Body of pancreas (tissue), 4 donors: ENCODE measurements at regions not wholly inside any gene's neighbourhood (a gene's known extent, or its start where the extent isn't known, plus 50 kb on each side); places are given as distances from the start of the nearest gene placed in this dataset.

ENCODE experiments used
- ATAC-seq: fragments of 150-250 bp; one replicate; pipeline ENCODE4 v1.9.1; 2016
- DNase-seq, 4 donors: peaks; one replicate each; pipeline ENCODE4 v3.0.0-alpha.2; 2019
- H3K27ac ChIP-seq, 4 donors: fragments of 200-600 bp; sonication (generic); 1 replicate in 3 of 4; 2 replicates in 1 of 4; pipeline versions ENCODE4 v1.5.1 to v1.6.1; 2016 to 2019; ENCODE audit warnings: mild to moderate bottlenecking in 1 of 4, mixed read lengths in 1 of 4, moderate library complexity in 1 of 4
- H3K27me3 ChIP-seq, 2 donors: fragments of 200-600 bp; sonication (generic); one replicate each; pipeline ENCODE4 v1.6.0; 2016; ENCODE audit warnings: mild to moderate bottlenecking in 1 of 2
- H3K36me3 ChIP-seq, 2 donors: fragments of 200-600 bp; sonication (generic); replicated peaks in 1 of 2; 2 replicates each; pipeline ENCODE4 v1.5.1; 2016; ENCODE audit warnings: low read depth in 2 of 2; ENCODE audit not compliant: insufficient read depth in 1 of 2
- H3K4me1 ChIP-seq: fragments of 200-600 bp; sonication (generic); one replicate; pipeline ENCODE4 v1.6.0; 2016
- H3K4me3 ChIP-seq, 2 donors: fragments of 200-600 bp; sonication (generic); 1 replicate in 1 of 2; 2 replicates in 1 of 2; pipeline ENCODE4 v1.5.1; 2016 to 2019
- H3K9me3 ChIP-seq, 3 donors: fragments of 200-600 bp; sonication (generic); 1 replicate in 2 of 3; 2 replicates in 1 of 3; pipeline ENCODE4 v1.5.1; 2016
- POLR2A ChIP-seq, 3 donors: fragments of 450-650 bp; IDR thresholded peaks; one replicate each; pipeline ENCODE4 v1.6.1; 2016; ENCODE audit warnings: antibody characterized with exemption in 3 of 3, mild to moderate bottlenecking in 2 of 3
- WGBS, 2 donors: methylation state at CpG; one replicate each; pipeline ENCODE4 v1.1.5; 2017; 5-methylcytosine and 5-hydroxymethylcytosine counted together
- intact Hi-C: fragments of 100-400 bp; cut with DNase I; formaldehyde crosslinking; loops from one replicate; pipeline ENCODE4 v1.15.1; 2023
- TF ChIP-seq, protein P1 (sequence below), 7 experiments: fragments of 450-650 bp in 4 of 7; fragments of 200-600 bp in 3 of 7; sonication (generic) in 3 of 7; IDR thresholded peaks; one replicate each; pipeline ENCODE4 v1.5.1; 2016 to 2019; ENCODE audit warnings: antibody characterized with exemption in 7 of 7

DNA sequence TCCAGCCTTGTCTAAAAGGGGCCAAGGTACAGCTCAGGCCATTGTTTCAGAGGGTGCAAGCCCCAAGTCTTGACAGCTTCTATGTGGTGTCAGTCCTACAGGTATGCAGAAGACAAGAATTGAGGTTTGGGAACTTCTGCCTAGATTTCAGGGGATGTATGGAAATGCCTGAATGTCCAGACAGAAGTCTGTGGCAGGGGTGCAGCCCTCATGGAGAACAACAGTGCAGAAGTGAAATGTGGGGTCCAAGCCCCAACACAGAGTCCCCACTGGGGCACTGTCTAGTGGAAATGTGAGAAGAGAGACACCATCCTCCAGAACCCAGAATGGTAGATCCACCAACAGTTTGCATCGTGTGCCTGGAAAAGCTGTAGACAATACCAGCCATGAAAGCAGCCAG lies 400.3 kb upstream of the CAMK1G start:
- Histone ChIP-seq H3K27me3 (no peaks in the 10 kb centered on the region), H3K36me3 (no peaks in the 10 kb centered on the region), H3K4me3 (no peak overlapping the region), H3K4me1 (no peaks in the 10 kb centered on the region), H3K9me3 (peaks cover 0 to 15% (median 0%) of the 10 kb centered on the region in 3 donors), H3K27ac (no peak overlapping the region)
- 89% methylated on average over 1 of the region's 1 CpG; no CpG with 5 or more reads in 1 of the 2 donors for whole genome bisulfite sequencing, 2 donors
- DNase-seq, result no peak
- ATAC-seq, result no peak
- intact Hi-C loops, result no loop called here
- TF ChIP-seq, protein P1, sequence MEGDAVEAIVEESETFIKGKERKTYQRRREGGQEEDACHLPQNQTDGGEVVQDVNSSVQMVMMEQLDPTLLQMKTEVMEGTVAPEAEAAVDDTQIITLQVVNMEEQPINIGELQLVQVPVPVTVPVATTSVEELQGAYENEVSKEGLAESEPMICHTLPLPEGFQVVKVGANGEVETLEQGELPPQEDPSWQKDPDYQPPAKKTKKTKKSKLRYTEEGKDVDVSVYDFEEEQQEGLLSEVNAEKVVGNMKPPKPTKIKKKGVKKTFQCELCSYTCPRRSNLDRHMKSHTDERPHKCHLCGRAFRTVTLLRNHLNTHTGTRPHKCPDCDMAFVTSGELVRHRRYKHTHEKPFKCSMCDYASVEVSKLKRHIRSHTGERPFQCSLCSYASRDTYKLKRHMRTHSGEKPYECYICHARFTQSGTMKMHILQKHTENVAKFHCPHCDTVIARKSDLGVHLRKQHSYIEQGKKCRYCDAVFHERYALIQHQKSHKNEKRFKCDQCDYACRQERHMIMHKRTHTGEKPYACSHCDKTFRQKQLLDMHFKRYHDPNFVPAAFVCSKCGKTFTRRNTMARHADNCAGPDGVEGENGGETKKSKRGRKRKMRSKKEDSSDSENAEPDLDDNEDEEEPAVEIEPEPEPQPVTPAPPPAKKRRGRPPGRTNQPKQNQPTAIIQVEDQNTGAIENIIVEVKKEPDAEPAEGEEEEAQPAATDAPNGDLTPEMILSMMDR (IDR thresholded peaks at IDR 0.05), result no peak
- TF ChIP-seq POLR2A (IDR thresholded peaks at IDR 0.05), result no peak

DNA sequence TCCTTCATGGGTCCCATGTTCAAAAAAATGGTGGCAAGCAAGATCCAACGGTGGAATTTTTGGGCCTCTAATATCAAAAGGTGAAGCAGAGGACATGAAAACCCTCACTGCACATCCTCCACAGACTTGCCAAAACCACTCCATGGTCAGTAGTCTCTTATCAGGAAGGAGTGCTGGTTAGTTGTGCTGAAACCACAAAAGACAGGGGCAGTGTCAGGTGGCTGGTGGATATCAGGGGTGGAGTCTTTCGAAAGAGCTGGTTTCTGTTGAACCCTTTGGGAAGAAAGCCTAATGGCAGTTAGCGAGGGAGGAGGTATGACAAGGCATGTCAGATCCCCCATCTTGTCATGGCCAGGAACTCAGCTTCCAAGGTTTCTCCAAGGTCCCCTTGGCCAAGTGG lies 395.9 kb upstream of the CAMK1G start:
- Histone ChIP-seq H3K4me1 (peaks cover 8% of the 10 kb centered on the region), H3K27me3 (no peaks in the 10 kb centered on the region), H3K27ac (no peak overlapping the region), H3K9me3 (peaks cover 0 to 10% (median 0%) of the 10 kb centered on the region in 3 donors), H3K4me3 (no peak overlapping the region), H3K36me3 (no peaks in the 10 kb centered on the region)
- intact Hi-C loops, result no loop called here
- DNase-seq (no peak), ATAC-seq (no peak)
- WGBS, 2 donors, result 92 to 93% methylated on average over 3 of the region's 3 CpGs
- TF ChIP-seq, protein P1 (IDR thresholded peaks at IDR 0.05), result no peak
- TF ChIP-seq POLR2A (IDR thresholded peaks at IDR 0.05), result no peak

DNA sequence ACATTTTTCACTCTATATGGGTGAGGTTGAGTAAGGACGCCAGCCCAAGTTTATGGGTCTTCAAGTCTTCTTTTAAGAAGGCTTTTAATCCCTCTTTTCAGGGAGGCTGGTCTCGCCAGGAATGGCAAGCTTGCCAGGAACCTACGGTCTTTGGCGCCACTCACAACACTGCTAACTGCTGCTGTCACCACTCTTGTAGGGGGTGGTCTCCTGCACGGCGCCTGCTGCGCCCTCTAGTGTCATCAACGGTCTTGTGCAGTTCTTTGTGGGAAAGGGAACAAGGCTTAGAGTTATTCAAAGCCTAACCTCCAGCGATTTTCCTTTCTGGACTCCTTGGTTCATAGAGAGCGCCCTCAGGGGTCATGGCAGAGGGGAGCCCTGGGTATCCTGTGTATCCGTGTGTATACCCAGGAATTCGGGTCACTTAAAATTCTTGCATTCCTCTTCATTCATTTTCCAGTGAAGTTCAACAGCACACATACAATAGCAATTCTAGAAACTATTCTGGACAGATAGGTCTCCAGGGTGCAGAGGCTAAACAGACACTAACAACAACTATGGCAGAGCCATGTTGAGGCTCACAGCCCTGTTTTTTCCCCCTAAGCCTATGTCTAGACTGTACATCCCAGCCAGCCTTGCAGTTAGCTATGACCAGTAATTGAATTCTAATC lies 392.8 kb upstream of the CAMK1G start:
- 9 to 13% methylated on average over 12 of the region's 12 CpGs for WGBS, 2 donors
- peaks cover 8% of the 10 kb centered on the region for H3K4me1 ChIP-seq
- no peak overlapping the region for H3K27ac ChIP-seq
- DNase-seq (peak; percentile 66 to 75 (median 68)), ATAC-seq (peak; percentile 68)
- no peak overlapping the region for H3K4me3 ChIP-seq
- intact Hi-C loops, result no loop called here
- H3K9me3 ChIP-seq, result peaks cover 0 to 9% (median 0%) of the 10 kb centered on the region in 3 donors
- H3K36me3 ChIP-seq, result no peaks in the 10 kb centered on the region
- TF ChIP-seq POLR2A (IDR thresholded peaks at IDR 0.05), result no peak
- TF ChIP-seq, protein P1 (IDR thresholded peaks at IDR 0.05), result peak; percentile 50 to 75 (median 65)
- no peaks in the 10 kb centered on the region for H3K27me3 ChIP-seq

DNA sequence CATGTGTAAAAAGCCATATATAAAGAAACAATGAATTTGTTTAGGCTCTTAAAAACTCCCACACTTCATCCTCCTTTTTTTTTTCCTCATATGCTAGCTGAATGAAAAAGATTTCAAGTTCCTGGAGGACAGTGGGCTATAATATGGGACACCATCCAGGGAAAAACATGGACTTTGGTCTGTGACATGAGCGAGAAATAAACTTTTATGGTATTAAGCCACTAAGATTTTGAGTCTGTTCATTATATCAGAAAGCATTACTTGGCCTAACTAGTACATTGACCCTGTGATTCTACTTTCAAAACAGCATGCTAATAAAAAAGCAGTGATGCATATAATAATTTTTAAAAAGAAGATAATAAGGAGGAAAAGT lies 392.3 kb upstream of the CAMK1G start:
- intact Hi-C loops, result no loop called here
- peaks cover 0 to 14% (median 0%) of the 10 kb centered on the region in 3 donors for H3K9me3 ChIP-seq
- TF ChIP-seq, protein P1 (IDR thresholded peaks at IDR 0.05), result no peak
- no peak for TF ChIP-seq POLR2A (IDR thresholded peaks at IDR 0.05)
- no peak for ATAC-seq
- peaks cover 8% of the 10 kb centered on the region for H3K4me1 ChIP-seq
- no peaks in the 10 kb centered on the region for H3K36me3 ChIP-seq
- H3K27ac ChIP-seq, result no peak overlapping the region
- no peaks in the 10 kb centered on the region for H3K27me3 ChIP-seq
- H3K4me3 ChIP-seq, result no peak overlapping the region
- DNase-seq, result no peak
- 32 to 43% methylated on average over 1 of the region's 1 CpG for WGBS, 2 donors

DNA sequence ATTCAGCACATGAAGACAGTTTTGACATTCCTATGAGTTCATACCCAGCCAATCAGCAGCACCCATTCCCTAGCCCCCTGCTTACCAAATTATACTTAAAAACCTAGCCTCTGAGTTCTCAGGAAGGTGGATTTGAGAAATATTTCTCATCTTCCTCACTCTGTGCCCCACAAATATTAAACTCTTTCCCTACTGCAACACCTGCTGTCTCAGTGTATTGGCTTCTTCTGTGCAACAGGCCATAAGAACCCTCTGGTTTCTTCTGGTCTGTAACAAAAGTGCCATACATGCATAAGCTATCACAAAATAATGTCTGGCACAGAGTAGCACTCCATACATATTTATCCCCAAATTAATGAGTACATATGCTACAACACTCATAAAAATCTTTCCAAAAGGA lies 387.4 kb upstream of the CAMK1G start:
- peaks cover 2% of the 10 kb centered on the region for H3K4me1 ChIP-seq
- no peaks in the 10 kb centered on the region for H3K27me3 ChIP-seq
- no peak for ATAC-seq

More for the DNA sequence above, 387.4 kb upstream of the CAMK1G start:
- intact Hi-C loops, result no loop called here
- no peaks in the 10 kb centered on the region for H3K36me3 ChIP-seq
- TF ChIP-seq POLR2A (IDR thresholded peaks at IDR 0.05), result no peak
- TF ChIP-seq, protein P1 (IDR thresholded peaks at IDR 0.05), result no peak
- peaks cover 0 to 23% (median 0%) of the 10 kb centered on the region in 3 donors for H3K9me3 ChIP-seq
- H3K27ac ChIP-seq, result no peak overlapping the region
- no peak overlapping the region for H3K4me3 ChIP-seq
- no peak for DNase-seq
